ENCODE measurements at regions not wholly inside any gene's neighbourhood (a gene's known extent, or its start where the extent isn't known, plus 50 kb on each side); places are given as distances from the start of the nearest gene placed in this dataset.

DNA sequence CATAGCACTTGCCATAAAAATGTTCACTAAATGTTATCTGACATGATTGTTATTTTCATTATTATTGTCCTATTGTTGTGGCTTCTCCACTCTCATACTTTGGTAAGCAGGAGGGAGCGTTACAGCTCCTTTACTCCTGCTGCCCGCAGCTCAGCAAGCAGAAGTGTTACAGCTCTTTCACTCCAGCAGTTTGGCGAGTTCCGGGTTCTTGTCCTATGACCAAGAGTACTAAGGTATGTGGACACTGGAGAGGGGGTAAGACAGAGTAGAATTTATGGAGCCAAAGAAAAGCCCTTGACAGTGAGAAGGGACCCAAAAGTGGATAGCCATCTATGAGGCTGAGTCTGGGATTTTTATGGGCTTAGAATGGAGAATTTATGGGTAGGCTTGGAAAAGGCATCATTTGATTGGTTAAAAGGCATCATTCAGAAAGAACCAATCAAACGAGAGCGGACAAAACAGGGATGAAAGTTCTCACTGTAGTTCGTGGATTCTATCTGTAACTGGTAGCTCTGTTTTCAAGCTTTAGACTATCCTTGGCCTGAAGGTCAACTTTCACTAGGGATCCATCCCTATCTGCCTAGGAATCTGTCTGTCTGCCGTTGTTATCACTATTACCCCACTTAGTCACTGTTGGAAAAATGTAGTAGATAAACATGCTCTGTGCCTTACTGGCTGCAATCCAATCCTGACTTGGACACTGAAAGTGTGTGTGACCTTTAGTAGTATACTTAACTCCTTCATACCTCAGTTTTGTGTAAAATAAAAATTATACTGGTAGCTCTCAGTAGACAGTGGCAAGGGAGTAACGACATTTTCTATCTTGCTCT is 545.6 kb upstream of the LCORL start:
- Histone ChIP-seq H3K4me3 (ENCODE audit: insufficient read depth, low read depth, low read length, poor library complexity, severe bottlenecking) (no peak overlapping the region), H3K9me3 (ENCODE audit: control insufficient read depth, low read length) (no peaks in the 10 kb centered on the region), H3K27me3 (replicated peaks; ENCODE audit: control insufficient read depth, insufficient read depth, low read length, poor library complexity, severe bottlenecking) (no peaks in the 10 kb centered on the region), H3K27ac (ENCODE audit: insufficient read depth, low read length, poor library complexity, severe bottlenecking) (no peak overlapping the region), H3K4me1 (ENCODE audit: control insufficient read depth, insufficient read depth, low read length, poor library complexity, severe bottlenecking) (no peaks in the 10 kb centered on the region), H3K36me3 (ENCODE audit: control insufficient read depth, insufficient read depth, low read length) (no peaks in the 10 kb centered on the region)
- no peak for DNase-seq

DNA sequence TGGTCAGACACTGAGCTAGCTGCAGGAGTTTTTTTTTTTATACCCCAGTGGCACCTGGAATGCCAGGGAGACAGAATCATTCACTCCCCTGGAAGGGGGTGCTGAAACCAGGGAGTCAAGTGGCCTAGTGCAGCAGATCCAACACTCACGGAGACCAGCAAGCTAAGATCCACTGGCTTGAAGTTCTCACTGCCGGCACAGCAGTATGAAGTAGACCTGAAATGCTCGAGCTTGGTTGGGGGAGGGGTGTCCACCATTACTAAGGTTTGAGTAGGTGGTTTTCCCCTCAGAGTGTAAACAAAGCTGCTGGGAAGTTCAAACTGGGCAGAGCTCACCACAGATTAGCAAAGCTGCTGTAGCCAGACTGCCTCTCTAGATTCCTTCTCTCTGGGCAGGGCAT is 537.9 kb upstream of the LCORL start:
- Histone ChIP-seq H3K27me3 (replicated peaks; ENCODE audit: control insufficient read depth, insufficient read depth, low read length, poor library complexity, severe bottlenecking) (no peaks in the 10 kb centered on the region), H3K9me3 (ENCODE audit: control insufficient read depth, low read length) (no peaks in the 10 kb centered on the region), H3K4me3 (ENCODE audit: insufficient read depth, low read depth, low read length, poor library complexity, severe bottlenecking) (no peak overlapping the region), H3K36me3 (ENCODE audit: control insufficient read depth, insufficient read depth, low read length) (no peaks in the 10 kb centered on the region), H3K4me1 (ENCODE audit: control insufficient read depth, insufficient read depth, low read length, poor library complexity, severe bottlenecking) (no peaks in the 10 kb centered on the region), H3K27ac (ENCODE audit: insufficient read depth, low read length, poor library complexity, severe bottlenecking) (no peak overlapping the region)
- DNase-seq = no peak

DNA sequence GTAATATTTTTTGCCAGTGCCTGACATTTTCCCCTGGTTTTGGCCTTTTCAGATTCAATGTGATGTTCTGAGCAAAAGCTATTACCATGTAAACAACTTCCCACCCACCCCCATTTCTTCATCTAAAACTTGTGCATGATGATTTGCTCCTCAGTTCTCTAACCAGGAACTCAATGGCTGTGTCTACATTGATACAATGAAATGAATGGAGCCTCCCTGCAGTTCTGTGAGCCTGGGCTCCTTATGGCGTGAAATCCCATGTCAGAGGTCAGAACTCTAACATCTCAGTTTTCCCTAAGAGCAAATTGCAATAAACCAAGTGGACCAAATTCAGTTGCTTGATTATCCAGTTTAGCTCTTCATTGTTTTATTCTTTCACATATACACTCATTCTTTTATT is 534.8 kb upstream of the LCORL start:
- Histone ChIP-seq H3K9me3 (ENCODE audit: control insufficient read depth, low read length) (no peaks in the 10 kb centered on the region), H3K27me3 (replicated peaks; ENCODE audit: control insufficient read depth, insufficient read depth, low read length, poor library complexity, severe bottlenecking) (no peaks in the 10 kb centered on the region), H3K27ac (ENCODE audit: insufficient read depth, low read length, poor library complexity, severe bottlenecking) (no peak overlapping the region), H3K4me3 (ENCODE audit: insufficient read depth, low read depth, low read length, poor library complexity, severe bottlenecking) (no peak overlapping the region), H3K36me3 (ENCODE audit: control insufficient read depth, insufficient read depth, low read length) (no peaks in the 10 kb centered on the region), H3K4me1 (ENCODE audit: control insufficient read depth, insufficient read depth, low read length, poor library complexity, severe bottlenecking) (no peaks in the 10 kb centered on the region)
- no peak for DNase-seq

DNA sequence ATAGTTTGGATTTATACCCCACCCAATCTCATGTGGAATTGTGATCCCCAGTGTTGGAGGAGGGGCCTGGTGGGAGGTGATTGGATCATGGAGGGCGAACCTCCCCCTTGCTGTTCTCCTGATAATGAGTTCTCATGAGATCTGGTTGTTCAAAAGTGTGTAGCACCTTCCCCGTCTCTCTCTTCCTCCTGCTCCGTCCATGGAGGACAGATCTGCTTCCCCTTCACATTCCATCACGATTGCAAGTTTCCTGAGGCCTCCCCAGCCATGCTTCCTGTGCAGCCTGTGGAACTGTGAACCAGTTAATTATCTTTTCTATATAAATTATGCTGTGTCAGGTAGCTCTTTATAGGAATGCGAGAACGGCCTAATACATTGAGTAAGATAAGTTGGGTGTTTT is 518.8 kb upstream of the LCORL start:
- H3K4me3 ChIP-seq (ENCODE audit: insufficient read depth, low read depth, low read length, poor library complexity, severe bottlenecking) = no peak overlapping the region
- DNase-seq = no peak

DNA sequence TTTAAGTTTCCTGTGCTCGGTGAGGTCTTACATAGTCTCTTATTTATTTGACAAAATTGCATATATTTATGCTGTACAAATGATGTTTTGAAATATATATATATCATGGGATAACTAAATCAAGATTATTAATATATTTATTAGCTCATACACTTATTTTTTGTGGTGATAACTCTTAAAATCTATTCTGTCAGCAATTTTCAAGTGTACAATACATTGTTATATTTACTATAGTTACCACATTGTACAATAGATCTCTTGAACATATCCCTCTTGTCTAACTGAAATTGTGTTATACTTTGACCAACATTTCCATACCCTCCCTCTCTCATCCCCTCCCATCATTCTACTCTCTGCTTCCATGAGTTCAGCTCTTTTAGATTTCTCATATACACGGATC is 516.6 kb upstream of the LCORL start:
- Histone ChIP-seq H3K36me3 (ENCODE audit: control insufficient read depth, insufficient read depth, low read length) (no peaks in the 10 kb centered on the region), H3K4me3 (ENCODE audit: insufficient read depth, low read depth, low read length, poor library complexity, severe bottlenecking) (no peak overlapping the region), H3K4me1 (ENCODE audit: control insufficient read depth, insufficient read depth, low read length, poor library complexity, severe bottlenecking) (no peaks in the 10 kb centered on the region), H3K9me3 (ENCODE audit: control insufficient read depth, low read length) (no peaks in the 10 kb centered on the region), H3K27me3 (replicated peaks; ENCODE audit: control insufficient read depth, insufficient read depth, low read length, poor library complexity, severe bottlenecking) (no peaks in the 10 kb centered on the region), H3K27ac (ENCODE audit: insufficient read depth, low read length, poor library complexity, severe bottlenecking) (no peak overlapping the region)
- DNase-seq = no peak

More for the DNA sequence above, 518.8 kb upstream of the LCORL start:
- Histone ChIP-seq H3K27me3 (replicated peaks; ENCODE audit: control insufficient read depth, insufficient read depth, low read length, poor library complexity, severe bottlenecking) (no peaks in the 10 kb centered on the region), H3K27ac (ENCODE audit: insufficient read depth, low read length, poor library complexity, severe bottlenecking) (no peak overlapping the region), H3K36me3 (ENCODE audit: control insufficient read depth, insufficient read depth, low read length) (no peaks in the 10 kb centered on the region), H3K9me3 (ENCODE audit: control insufficient read depth, low read length) (no peaks in the 10 kb centered on the region), H3K4me1 (ENCODE audit: control insufficient read depth, insufficient read depth, low read length, poor library complexity, severe bottlenecking) (no peaks in the 10 kb centered on the region)

DNA sequence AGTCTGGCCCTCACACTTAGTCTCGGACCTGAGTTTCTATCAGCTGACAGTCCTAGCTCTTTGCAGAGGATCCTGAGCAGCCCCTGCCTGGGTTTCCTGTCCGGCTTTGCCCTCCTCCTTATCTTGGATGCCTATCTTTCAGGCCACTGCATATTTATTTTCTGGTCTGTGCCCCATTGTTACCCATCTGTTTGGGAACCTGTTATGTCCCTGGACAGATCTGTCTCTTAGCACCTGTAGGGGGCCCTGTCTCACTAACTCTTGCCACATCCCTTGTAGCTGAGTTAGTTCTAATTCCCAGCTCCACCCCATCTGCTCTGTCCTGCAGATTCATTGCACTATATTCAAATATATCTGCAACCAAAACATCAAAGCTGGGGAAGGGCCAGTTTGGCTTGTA is 514.9 kb upstream of the LCORL start:
- Histone ChIP-seq H3K27me3 (replicated peaks; ENCODE audit: control insufficient read depth, insufficient read depth, low read length, poor library complexity, severe bottlenecking) (no peaks in the 10 kb centered on the region), H3K36me3 (ENCODE audit: control insufficient read depth, insufficient read depth, low read length) (no peaks in the 10 kb centered on the region), H3K27ac (ENCODE audit: insufficient read depth, low read length, poor library complexity, severe bottlenecking) (no peak overlapping the region), H3K9me3 (ENCODE audit: control insufficient read depth, low read length) (no peaks in the 10 kb centered on the region), H3K4me1 (ENCODE audit: control insufficient read depth, insufficient read depth, low read length, poor library complexity, severe bottlenecking) (no peaks in the 10 kb centered on the region), H3K4me3 (ENCODE audit: insufficient read depth, low read depth, low read length, poor library complexity, severe bottlenecking) (no peak overlapping the region)
- DNase-seq = no peak

DNA sequence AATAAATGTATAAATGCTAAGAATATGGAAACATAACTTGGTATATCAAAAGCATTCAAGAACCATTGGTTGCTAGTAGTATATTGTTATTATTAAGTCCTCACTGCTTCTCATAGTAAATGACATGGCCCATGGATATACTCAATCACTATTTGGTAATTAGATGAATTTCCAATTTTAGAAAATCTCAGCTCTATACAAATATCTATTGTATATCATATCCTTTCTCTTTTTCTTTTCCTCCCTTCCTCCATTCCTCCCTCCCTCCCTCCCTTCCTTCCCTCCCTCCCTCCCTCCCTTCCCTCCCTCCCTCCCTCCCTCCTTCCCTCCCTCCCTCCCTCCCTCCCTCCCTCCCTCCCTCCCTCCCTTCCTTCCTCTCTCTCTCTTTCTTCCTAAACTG is 514.4 kb upstream of the LCORL start:
- Histone ChIP-seq H3K27ac (ENCODE audit: insufficient read depth, low read length, poor library complexity, severe bottlenecking) (no peak overlapping the region), H3K9me3 (ENCODE audit: control insufficient read depth, low read length) (no peaks in the 10 kb centered on the region), H3K36me3 (ENCODE audit: control insufficient read depth, insufficient read depth, low read length) (no peaks in the 10 kb centered on the region), H3K4me1 (ENCODE audit: control insufficient read depth, insufficient read depth, low read length, poor library complexity, severe bottlenecking) (no peaks in the 10 kb centered on the region), H3K4me3 (ENCODE audit: insufficient read depth, low read depth, low read length, poor library complexity, severe bottlenecking) (no peak overlapping the region), H3K27me3 (replicated peaks; ENCODE audit: control insufficient read depth, insufficient read depth, low read length, poor library complexity, severe bottlenecking) (no peaks in the 10 kb centered on the region)
- no peak for DNase-seq

DNA sequence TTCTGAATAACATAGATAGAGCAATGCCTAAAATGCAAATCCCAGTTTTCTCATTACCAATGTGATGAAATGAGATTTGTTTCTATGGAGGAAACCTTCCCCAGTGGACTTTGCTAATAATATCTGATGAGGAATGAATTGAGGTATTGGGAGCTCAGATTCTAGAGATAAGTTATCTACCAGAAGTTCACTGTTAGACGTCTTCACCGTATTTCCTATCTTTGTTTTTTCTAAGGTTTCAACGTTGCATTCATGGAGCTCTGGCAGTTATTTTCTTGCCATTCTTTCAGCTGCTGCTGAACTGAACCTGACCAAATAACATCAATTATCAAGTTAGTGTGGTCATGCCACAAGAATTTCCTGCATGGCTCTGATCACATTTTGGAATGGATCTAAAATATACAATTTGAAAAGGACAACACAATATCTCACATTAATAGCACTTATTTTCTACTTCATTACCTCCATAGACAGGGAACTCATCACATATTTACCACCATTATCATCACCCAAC is 511.8 kb upstream of the LCORL start:
- no peak for DNase-seq
- H3K9me3 ChIP-seq (ENCODE audit: control insufficient read depth, low read length) = no peaks in the 10 kb centered on the region

DNA sequence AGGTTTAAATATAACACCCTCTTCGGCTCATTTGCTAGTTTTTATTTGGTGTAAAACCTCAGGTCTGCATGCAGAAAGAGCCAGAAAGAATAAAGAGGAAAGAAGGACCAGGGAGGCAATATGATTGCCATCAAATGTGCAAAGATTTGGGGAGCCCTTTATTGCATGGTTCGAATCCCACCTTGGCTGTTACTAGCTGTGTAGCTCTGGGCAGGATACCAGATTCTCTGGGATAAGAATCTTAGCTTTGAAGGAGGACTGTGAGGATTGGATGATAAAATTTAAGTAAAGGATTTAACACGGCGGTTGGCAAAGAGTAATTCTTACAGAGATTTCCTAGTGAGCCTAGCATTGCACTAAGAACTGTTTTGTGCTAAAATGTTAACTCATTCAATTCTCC is 510.2 kb upstream of the LCORL start:
- Histone ChIP-seq H3K27me3 (replicated peaks; ENCODE audit: control insufficient read depth, insufficient read depth, low read length, poor library complexity, severe bottlenecking) (no peaks in the 10 kb centered on the region), H3K36me3 (ENCODE audit: control insufficient read depth, insufficient read depth, low read length) (no peaks in the 10 kb centered on the region), H3K27ac (ENCODE audit: insufficient read depth, low read length, poor library complexity, severe bottlenecking) (no peak overlapping the region), H3K4me1 (ENCODE audit: control insufficient read depth, insufficient read depth, low read length, poor library complexity, severe bottlenecking) (no peaks in the 10 kb centered on the region), H3K4me3 (ENCODE audit: insufficient read depth, low read depth, low read length, poor library complexity, severe bottlenecking) (no peak overlapping the region), H3K9me3 (ENCODE audit: control insufficient read depth, low read length) (no peaks in the 10 kb centered on the region)
- no peak for DNase-seq

More for the DNA sequence above, 511.8 kb upstream of the LCORL start:
- no peak overlapping the region for H3K4me3 ChIP-seq (ENCODE audit: insufficient read depth, low read depth, low read length, poor library complexity, severe bottlenecking)
- no peaks in the 10 kb centered on the region for H3K36me3 ChIP-seq (ENCODE audit: control insufficient read depth, insufficient read depth, low read length)
- H3K4me1 ChIP-seq (ENCODE audit: control insufficient read depth, insufficient read depth, low read length, poor library complexity, severe bottlenecking) = no peaks in the 10 kb centered on the region
- no peaks in the 10 kb centered on the region for H3K27me3 ChIP-seq (replicated peaks; ENCODE audit: control insufficient read depth, insufficient read depth, low read length, poor library complexity, severe bottlenecking)
- H3K27ac ChIP-seq (ENCODE audit: insufficient read depth, low read length, poor library complexity, severe bottlenecking) = no peak overlapping the region

DNA sequence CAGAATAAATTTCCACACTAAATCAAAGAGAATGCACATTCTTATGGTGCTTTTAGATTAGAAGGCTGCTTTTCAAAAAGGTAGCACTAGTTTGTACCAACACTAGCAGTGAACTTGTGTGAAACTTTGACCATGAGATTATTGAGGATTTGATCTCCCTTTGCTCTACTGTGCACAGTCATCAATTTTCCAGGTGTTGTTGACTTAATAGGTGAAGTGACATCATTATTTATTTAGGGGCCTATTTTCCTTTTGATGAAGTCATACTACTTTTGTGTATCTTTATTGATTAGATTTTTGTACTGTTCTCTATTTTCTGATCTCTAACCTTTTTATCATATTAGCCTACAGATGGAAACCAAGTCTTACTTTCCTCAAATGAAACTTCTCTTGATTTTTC is 507.9 kb upstream of the LCORL start:
- no peak for DNase-seq
- no peak overlapping the region for H3K4me3 ChIP-seq (ENCODE audit: insufficient read depth, low read depth, low read length, poor library complexity, severe bottlenecking)

More for the DNA sequence above, 507.9 kb upstream of the LCORL start:
- H3K9me3 ChIP-seq (ENCODE audit: control insufficient read depth, low read length) = no peaks in the 10 kb centered on the region
- no peak overlapping the region for H3K27ac ChIP-seq (ENCODE audit: insufficient read depth, low read length, poor library complexity, severe bottlenecking)
- no peaks in the 10 kb centered on the region for H3K36me3 ChIP-seq (ENCODE audit: control insufficient read depth, insufficient read depth, low read length)
- H3K27me3 ChIP-seq (replicated peaks; ENCODE audit: control insufficient read depth, insufficient read depth, low read length, poor library complexity, severe bottlenecking) = no peaks in the 10 kb centered on the region
- no peaks in the 10 kb centered on the region for H3K4me1 ChIP-seq (ENCODE audit: control insufficient read depth, insufficient read depth, low read length, poor library complexity, severe bottlenecking)
